ENCODE measurements at regions not wholly inside any gene's neighbourhood (a gene's known extent, or its start where the extent isn't known, plus 50 kb on each side); places are given as distances from the start of the nearest gene placed in this dataset.

DNA sequence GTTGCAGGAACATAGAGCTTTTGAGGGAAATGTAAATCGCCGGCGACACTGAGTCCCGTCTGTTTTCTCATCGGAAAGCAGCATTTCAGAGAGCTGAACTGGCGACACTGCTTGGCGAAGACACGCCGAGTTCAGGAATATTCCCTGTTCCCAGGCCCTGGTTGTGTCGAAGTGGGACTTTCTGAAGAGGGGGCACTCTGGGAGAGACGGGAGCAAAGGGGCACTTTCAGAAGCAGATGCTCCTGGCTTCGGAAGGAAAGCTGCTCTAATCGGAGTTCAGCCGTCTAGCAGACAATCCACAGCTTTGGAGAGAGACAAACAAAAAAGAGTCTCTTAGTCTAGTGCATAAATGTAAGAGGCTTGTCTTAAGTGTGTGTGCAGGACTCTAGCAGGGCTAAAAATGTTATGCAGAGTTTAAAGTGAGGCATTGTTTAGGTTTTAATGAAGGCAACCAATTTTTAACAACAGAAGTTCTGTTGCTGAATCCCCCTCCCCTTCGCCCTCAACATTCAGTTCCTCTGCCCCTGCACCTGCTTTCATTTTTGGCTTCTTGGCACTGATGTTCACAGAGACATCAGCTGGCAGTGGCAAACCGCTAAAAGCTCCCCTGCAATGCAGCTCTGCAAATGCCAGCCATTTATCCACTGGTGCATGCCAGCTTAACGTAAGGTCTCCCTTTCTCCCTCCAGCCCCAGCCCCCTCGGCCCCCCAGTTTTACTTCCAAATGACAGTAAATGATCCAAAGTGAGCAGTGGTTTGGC is 289.5 kb upstream of the MPDZ start:
- TF ChIP-seq, protein P1, sequence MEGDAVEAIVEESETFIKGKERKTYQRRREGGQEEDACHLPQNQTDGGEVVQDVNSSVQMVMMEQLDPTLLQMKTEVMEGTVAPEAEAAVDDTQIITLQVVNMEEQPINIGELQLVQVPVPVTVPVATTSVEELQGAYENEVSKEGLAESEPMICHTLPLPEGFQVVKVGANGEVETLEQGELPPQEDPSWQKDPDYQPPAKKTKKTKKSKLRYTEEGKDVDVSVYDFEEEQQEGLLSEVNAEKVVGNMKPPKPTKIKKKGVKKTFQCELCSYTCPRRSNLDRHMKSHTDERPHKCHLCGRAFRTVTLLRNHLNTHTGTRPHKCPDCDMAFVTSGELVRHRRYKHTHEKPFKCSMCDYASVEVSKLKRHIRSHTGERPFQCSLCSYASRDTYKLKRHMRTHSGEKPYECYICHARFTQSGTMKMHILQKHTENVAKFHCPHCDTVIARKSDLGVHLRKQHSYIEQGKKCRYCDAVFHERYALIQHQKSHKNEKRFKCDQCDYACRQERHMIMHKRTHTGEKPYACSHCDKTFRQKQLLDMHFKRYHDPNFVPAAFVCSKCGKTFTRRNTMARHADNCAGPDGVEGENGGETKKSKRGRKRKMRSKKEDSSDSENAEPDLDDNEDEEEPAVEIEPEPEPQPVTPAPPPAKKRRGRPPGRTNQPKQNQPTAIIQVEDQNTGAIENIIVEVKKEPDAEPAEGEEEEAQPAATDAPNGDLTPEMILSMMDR (IDR thresholded peaks at IDR 0.05): no peak
- Mint-ChIP-seq H3K36me3 (ENCODE audit: low read depth) (no peaks in the 10 kb centered on the region), H3K4me3 (no peak overlapping the region), H3K27me3 (peaks cover 5% of the 10 kb centered on the region), H3K27ac (no peak overlapping the region), H3K9me3 (peaks cover 2% of the 10 kb centered on the region), H3K4me1 (peaks cover 5% of the 10 kb centered on the region)
- ChIA-PET CTCF (no interaction called here), POLR2A (no interaction called here)
- no peak for ATAC-seq (ENCODE audit: low read depth)
- DNase-seq: no peak
- intact Hi-C loops (cut with micrococcal nuclease): loop anchor here (5.0 kb wide), 1 partner anchor 783 kb away; no protein-coding TSS in a partner anchor

DNA sequence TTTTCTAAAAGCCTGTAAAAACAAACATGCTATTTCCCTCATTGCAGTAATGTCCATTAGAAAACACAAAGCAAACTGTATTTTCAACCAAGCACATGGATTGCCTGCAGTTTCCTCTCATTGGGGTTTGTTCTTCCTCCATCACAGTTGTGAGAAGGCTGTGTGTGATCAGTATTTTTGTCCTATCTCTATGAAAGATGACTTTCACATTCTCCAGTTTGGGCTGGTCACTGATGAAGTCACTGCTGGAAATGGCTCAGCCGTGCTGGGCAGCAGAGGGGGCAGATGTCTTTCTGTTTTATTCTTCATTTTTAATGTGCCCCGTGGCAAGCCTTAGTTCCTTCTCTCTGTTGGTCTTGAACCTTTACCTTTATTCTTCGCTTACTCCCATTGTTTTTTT is 288.9 kb upstream of the MPDZ start:
- H3K9me3 Mint-ChIP-seq: peaks cover 3% of the 10 kb centered on the region
- peaks cover 5% of the 10 kb centered on the region for H3K4me1 Mint-ChIP-seq
- H3K27ac Mint-ChIP-seq: no peak overlapping the region
- peaks cover 5% of the 10 kb centered on the region for H3K27me3 Mint-ChIP-seq
- ChIA-PET CTCF (no interaction called here), POLR2A (no interaction called here)
- H3K4me3 Mint-ChIP-seq: no peak overlapping the region
- TF ChIP-seq, protein P1 (IDR thresholded peaks at IDR 0.05): no peak
- DNase-seq: no peak
- no peak for ATAC-seq (ENCODE audit: low read depth)
- H3K36me3 Mint-ChIP-seq (ENCODE audit: low read depth): no peaks in the 10 kb centered on the region
- intact Hi-C loops (cut with micrococcal nuclease): loop anchor here (5.0 kb wide), 1 partner anchor 784 kb away; no protein-coding TSS in a partner anchor

DNA sequence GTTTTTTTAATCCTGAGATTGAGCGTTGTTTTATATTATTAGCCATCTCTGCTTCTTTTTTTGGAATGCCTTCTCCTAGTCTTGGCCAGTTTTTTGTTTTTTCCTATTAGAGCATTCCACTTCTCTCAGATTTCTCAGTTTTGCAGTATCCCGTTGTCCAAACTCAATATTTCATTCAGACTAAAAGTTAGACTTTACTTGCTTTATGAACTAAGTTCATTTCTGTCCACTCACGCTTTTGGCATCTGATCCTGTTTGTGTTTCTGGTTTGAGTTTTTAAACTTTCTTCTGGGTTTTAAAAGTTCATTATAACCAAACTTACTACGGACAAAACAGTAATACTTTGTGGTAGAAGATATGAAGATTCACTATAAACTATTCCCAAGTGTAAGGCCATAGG is 288.3 kb upstream of the MPDZ start:
- TF ChIP-seq, protein P1 (IDR thresholded peaks at IDR 0.05): no peak
- Mint-ChIP-seq H3K4me1 (peaks cover 5% of the 10 kb centered on the region), H3K9me3 (peaks cover 3% of the 10 kb centered on the region), H3K27me3 (peaks cover 5% of the 10 kb centered on the region), H3K27ac (no peak overlapping the region), H3K36me3 (ENCODE audit: low read depth) (no peaks in the 10 kb centered on the region), H3K4me3 (no peak overlapping the region)
- POLR2A ChIA-PET: no interaction called here
- CTCF ChIA-PET: no interaction called here
- no peak for DNase-seq
- intact Hi-C loops (cut with micrococcal nuclease): loop anchor here (5.0 kb wide), 1 partner anchor 784 kb away; no protein-coding TSS in a partner anchor
- no peak for ATAC-seq (ENCODE audit: low read depth)

DNA sequence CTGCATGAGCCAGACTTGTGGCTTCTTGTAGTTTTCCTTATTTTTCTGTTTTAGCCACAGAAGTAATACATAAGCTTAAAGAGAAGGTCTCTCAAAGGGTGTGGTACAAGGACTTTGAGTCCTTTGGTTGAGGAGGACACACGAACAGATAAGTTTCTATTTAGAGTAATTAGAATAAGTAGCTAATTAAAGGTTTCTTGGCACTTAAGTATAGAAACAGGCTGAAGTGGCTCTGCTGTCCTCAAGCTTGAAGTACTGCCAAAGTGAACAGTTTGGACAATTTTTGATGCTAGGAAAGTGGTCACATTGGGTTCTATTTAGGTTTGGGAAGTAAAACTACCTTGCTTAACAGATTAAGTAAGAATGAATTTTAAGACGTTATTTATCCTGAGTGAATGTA is 278.3 kb upstream of the MPDZ start:
- Mint-ChIP-seq H3K36me3 (ENCODE audit: low read depth) (no peaks in the 10 kb centered on the region), H3K4me3 (no peak overlapping the region), H3K9me3 (no peaks in the 10 kb centered on the region), H3K4me1 (no peaks in the 10 kb centered on the region), H3K27me3 (no peaks in the 10 kb centered on the region), H3K27ac (no peak overlapping the region)
- no peak for ATAC-seq (ENCODE audit: low read depth)
- CTCF ChIA-PET: no interaction called here
- TF ChIP-seq, protein P1 (IDR thresholded peaks at IDR 0.05): no peak
- POLR2A ChIA-PET: no interaction called here
- no peak for DNase-seq
- intact Hi-C loops (cut with micrococcal nuclease): no loop called here

DNA sequence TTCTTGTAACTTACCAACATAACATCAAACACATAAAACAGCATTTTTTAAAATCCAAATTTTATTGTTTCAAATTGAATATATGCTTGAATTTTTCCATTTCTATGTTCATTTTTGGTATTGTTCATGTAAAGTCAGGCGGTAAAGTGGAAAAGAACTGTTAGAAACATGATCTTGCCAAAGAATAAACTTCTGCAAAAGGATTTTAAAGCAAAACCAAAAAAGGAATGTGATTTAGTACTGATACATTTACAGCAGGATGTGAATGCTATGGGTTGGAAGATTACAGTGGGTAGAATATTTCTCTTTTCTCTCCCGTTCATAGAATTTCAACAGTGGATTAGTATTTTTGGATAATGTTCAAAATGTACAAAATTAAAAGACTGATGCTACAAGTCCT is 277.2 kb upstream of the MPDZ start:
- no peak overlapping the region for H3K4me3 Mint-ChIP-seq
- TF ChIP-seq, protein P1 (IDR thresholded peaks at IDR 0.05): no peak
- no peak for DNase-seq
- H3K27ac Mint-ChIP-seq: no peak overlapping the region
- ChIA-PET CTCF (no interaction called here), POLR2A (no interaction called here)
- H3K9me3 Mint-ChIP-seq: no peaks in the 10 kb centered on the region
- intact Hi-C loops (cut with micrococcal nuclease): no loop called here
- H3K36me3 Mint-ChIP-seq (ENCODE audit: low read depth): no peaks in the 10 kb centered on the region
- ATAC-seq (ENCODE audit: low read depth): no peak
- H3K4me1 Mint-ChIP-seq: no peaks in the 10 kb centered on the region
- no peaks in the 10 kb centered on the region for H3K27me3 Mint-ChIP-seq
